HL-60 (cell line): ENCODE measurements at regions not wholly inside any gene's neighbourhood (a gene's known extent, or its start where the extent isn't known, plus 50 kb on each side); places are given as distances from the start of the nearest gene placed in this dataset.

ENCODE experiments used
- DNase-seq, 2 experiments: peaks; one replicate each; pipeline ENCODE4 v3.0.0-alpha.2; 2010 to 2020; ENCODE audit warnings: low read depth in 1 of 2, low spot score in 1 of 2
- H3K27ac ChIP-seq: fragments of 250-450 bp; sonication (Bioruptor Pico); replicated peaks from 2 replicates; pipeline ENCODE4 v1.5.1; 2020; ENCODE audit warnings: mild to moderate bottlenecking, moderate library complexity
- H3K27me3 ChIP-seq: fragments of 250-450 bp; sonication (Bioruptor Pico); 2 replicates; pipeline ENCODE4 v1.5.1; 2021; ENCODE audit warnings: mild to moderate bottlenecking, moderate library complexity; ENCODE audit not compliant: insufficient read depth, poor library complexity, severe bottlenecking
- H3K4me3 ChIP-seq: replicated peaks from 2 replicates; pipeline ENCODE4 v1.5.1; 2011; ENCODE audit warnings: mild to moderate bottlenecking, control low read depth, low read length; ENCODE audit not compliant: insufficient read depth
- GABPA ChIP-seq: IDR thresholded peaks from 2 replicates; pipeline ENCODE4 v1.6.1; 2012; ENCODE audit warnings: low read depth
- POLR2AphosphoS5 ChIP-seq: IDR thresholded peaks from 2 replicates; pipeline ENCODE4 v1.6.1; 2012; ENCODE audit warnings: low read depth
- SPI1 ChIP-seq: IDR thresholded peaks from 2 replicates; pipeline ENCODE4 v1.6.1; 2012; ENCODE audit warnings: low read depth, mild to moderate bottlenecking, borderline replicate concordance
- TF ChIP-seq, protein P1 (sequence below): IDR thresholded peaks from one replicate; pipeline ENCODE4 v1.5.1; 2011; ENCODE audit warnings: low read length, control low read depth, inconsistent platforms; ENCODE audit not compliant: insufficient read depth
- TF ChIP-seq, protein P2 (sequence below): IDR thresholded peaks from 2 replicates; pipeline ENCODE4 v1.6.1; 2012; ENCODE audit warnings: low read depth; ENCODE audit not compliant: insufficient replicate concordance

DNA sequence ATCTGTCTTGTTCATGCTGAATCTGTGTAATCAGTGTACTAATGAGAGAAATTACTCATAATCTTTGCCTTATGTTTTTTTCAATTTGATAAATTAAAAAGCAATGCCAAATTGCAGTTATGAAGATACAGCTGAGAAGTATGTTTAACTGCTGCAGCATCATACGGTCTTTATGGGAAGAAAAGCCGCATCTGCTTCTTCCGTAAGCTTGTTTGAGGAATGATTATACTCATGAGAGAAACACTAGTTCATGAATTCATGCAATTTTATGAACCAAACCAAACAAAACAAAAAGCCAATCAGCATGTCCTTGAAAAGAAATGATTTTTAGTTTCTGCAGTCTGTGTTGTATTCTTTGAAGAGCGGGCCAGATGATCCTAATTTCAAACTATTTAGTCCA lies 275.9 kb upstream of the ARHGEF26 start:
- H3K27ac ChIP-seq: no peak overlapping the region
- TF ChIP-seq, protein P1, sequence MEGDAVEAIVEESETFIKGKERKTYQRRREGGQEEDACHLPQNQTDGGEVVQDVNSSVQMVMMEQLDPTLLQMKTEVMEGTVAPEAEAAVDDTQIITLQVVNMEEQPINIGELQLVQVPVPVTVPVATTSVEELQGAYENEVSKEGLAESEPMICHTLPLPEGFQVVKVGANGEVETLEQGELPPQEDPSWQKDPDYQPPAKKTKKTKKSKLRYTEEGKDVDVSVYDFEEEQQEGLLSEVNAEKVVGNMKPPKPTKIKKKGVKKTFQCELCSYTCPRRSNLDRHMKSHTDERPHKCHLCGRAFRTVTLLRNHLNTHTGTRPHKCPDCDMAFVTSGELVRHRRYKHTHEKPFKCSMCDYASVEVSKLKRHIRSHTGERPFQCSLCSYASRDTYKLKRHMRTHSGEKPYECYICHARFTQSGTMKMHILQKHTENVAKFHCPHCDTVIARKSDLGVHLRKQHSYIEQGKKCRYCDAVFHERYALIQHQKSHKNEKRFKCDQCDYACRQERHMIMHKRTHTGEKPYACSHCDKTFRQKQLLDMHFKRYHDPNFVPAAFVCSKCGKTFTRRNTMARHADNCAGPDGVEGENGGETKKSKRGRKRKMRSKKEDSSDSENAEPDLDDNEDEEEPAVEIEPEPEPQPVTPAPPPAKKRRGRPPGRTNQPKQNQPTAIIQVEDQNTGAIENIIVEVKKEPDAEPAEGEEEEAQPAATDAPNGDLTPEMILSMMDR: no peak
- no peak for TF ChIP-seq GABPA
- TF ChIP-seq, protein P2, sequence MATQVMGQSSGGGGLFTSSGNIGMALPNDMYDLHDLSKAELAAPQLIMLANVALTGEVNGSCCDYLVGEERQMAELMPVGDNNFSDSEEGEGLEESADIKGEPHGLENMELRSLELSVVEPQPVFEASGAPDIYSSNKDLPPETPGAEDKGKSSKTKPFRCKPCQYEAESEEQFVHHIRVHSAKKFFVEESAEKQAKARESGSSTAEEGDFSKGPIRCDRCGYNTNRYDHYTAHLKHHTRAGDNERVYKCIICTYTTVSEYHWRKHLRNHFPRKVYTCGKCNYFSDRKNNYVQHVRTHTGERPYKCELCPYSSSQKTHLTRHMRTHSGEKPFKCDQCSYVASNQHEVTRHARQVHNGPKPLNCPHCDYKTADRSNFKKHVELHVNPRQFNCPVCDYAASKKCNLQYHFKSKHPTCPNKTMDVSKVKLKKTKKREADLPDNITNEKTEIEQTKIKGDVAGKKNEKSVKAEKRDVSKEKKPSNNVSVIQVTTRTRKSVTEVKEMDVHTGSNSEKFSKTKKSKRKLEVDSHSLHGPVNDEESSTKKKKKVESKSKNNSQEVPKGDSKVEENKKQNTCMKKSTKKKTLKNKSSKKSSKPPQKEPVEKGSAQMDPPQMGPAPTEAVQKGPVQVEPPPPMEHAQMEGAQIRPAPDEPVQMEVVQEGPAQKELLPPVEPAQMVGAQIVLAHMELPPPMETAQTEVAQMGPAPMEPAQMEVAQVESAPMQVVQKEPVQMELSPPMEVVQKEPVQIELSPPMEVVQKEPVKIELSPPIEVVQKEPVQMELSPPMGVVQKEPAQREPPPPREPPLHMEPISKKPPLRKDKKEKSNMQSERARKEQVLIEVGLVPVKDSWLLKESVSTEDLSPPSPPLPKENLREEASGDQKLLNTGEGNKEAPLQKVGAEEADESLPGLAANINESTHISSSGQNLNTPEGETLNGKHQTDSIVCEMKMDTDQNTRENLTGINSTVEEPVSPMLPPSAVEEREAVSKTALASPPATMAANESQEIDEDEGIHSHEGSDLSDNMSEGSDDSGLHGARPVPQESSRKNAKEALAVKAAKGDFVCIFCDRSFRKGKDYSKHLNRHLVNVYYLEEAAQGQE: no peak
- TF ChIP-seq SPI1: no peak
- TF ChIP-seq POLR2AphosphoS5: no peak
- H3K4me3 ChIP-seq: no peak overlapping the region
- no peaks in the 10 kb centered on the region for H3K27me3 ChIP-seq
- DNase-seq: no peak

DNA sequence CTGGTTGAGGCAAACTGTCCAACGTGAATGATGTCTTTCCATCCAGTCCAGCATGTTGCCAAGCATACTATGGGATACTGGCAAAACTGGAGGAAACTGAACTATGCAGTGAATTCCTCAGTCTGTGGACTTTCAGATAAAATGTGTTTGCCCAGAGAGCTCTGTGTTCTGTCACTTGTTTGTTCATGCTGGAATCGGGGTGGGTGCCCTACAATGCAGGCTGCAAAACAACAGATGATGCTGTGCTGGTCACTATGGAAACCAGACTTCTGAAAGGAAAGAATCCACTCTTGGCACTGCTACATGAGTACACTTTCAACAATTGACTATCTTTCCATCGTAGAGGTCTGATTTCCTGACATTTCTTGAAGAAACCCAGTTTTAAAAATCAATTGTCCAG lies 272.5 kb upstream of the ARHGEF26 start:
- no peak for DNase-seq
- H3K4me3 ChIP-seq: no peak overlapping the region
- TF ChIP-seq SPI1 (no peak), GABPA (no peak)
- TF ChIP-seq, protein P2: no peak
- no peaks in the 10 kb centered on the region for H3K27me3 ChIP-seq
- no peak overlapping the region for H3K27ac ChIP-seq

DNA sequence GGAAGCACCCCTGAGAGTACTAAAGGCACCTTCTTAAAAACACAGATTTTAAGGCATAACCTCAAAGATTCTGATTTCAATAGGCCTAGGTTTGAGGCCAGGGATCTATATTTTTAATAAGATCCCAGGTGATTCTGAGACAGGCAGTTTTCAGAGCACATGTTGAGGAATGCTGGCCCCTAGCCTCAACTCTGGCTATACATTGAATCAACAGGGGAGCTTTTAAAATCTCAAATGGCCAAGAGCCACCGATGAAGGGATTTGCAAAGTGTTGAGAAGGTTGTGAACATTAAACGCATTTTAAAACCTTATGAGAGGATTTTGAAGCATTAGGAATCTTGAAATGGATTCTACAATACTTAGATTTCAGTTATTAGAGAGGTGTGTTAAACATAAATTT lies 268.8 kb upstream of the ARHGEF26 start:
- H3K27ac ChIP-seq: no peak overlapping the region
- DNase-seq: no peak
- H3K4me3 ChIP-seq: no peak overlapping the region
- H3K27me3 ChIP-seq: no peaks in the 10 kb centered on the region
- TF ChIP-seq, protein P2: no peak
- TF ChIP-seq SPI1 (no peak), POLR2AphosphoS5 (no peak), GABPA (no peak)
- TF ChIP-seq, protein P1: no peak

DNA sequence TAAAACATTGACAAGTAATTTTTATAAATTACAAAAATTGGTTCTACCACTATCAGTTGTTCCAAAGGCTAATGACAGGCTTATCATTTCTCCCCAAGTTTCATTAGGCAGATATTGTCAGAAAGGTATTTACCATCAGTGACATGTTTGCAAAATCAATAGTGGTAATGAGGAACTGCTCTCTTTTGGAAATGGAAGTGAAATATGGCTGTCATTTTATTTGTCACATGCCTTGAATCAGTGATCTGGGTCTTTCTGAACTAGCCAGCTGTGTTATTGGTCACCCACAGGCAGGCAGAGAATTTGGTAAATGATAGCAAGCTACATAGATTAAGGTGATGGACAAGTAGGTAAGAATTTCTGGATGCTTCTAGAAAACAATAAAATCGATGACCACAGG lies 268.0 kb upstream of the ARHGEF26 start:
- no peak overlapping the region for H3K27ac ChIP-seq
- DNase-seq: no peak
- TF ChIP-seq, protein P2: no peak
- TF ChIP-seq, protein P1: no peak
- TF ChIP-seq GABPA (no peak), POLR2AphosphoS5 (no peak), SPI1 (no peak)
- H3K4me3 ChIP-seq: no peak overlapping the region
- no peaks in the 10 kb centered on the region for H3K27me3 ChIP-seq
